Neuronal stem cell (in vitro differentiated cells): ENCODE measurements at regions not wholly inside any gene's neighbourhood (a gene's known extent, or its start where the extent isn't known, plus 50 kb on each side); places are given as distances from the start of the nearest gene placed in this dataset.

Source experiments
- DNase-seq: peaks from one replicate; pipeline ENCODE4 v3.0.0-alpha.2; 2013; ENCODE audit warnings: low spot score
- H2AFZ ChIP-seq: one replicate; pipeline ENCODE4 v1.6.1; 2013; ENCODE audit warnings: mild to moderate bottlenecking, low read length, inconsistent platforms
- H2AK5ac ChIP-seq: 2 replicates; pipeline ENCODE4 v1.6.1; 2013; ENCODE audit warnings: low read depth, mild to moderate bottlenecking, inconsistent platforms, low read length, moderate library complexity, mixed read lengths
- H2BK120ac ChIP-seq: 2 replicates; pipeline ENCODE4 v1.6.1; 2013; ENCODE audit warnings: low read depth, mild to moderate bottlenecking, inconsistent platforms, low read length, moderate library complexity, mixed read lengths
- H2BK12ac ChIP-seq: one replicate; pipeline ENCODE4 v1.6.1; 2013; ENCODE audit warnings: low read length, inconsistent platforms
- H2BK15ac ChIP-seq: 2 replicates; pipeline ENCODE4 v1.6.1; 2013; ENCODE audit warnings: mild to moderate bottlenecking, low read length, inconsistent platforms, mixed read lengths
- H2BK5ac ChIP-seq: one replicate; pipeline ENCODE4 v1.6.1; 2013; ENCODE audit warnings: inconsistent platforms, mild to moderate bottlenecking, low read length, moderate library complexity
- H3K14ac ChIP-seq: one replicate; pipeline ENCODE4 v1.6.1; 2013; ENCODE audit warnings: low read length, inconsistent platforms
- H3K18ac ChIP-seq: 2 replicates; pipeline ENCODE4 v1.6.1; 2013; ENCODE audit warnings: low read length, inconsistent platforms
- H3K23ac ChIP-seq: 2 replicates; pipeline ENCODE4 v1.6.1; 2013; ENCODE audit warnings: low read depth, mild to moderate bottlenecking, mixed read lengths, low read length, inconsistent platforms; ENCODE audit not compliant: poor library complexity
- H3K27ac ChIP-seq: replicated peaks from 3 replicates; pipeline ENCODE4 v1.5.1; 2013; ENCODE audit warnings: low read length, inconsistent platforms
- H3K27me3 ChIP-seq, 3 experiments: 2 replicates each; pipeline ENCODE4 v1.6.1; 2013; ENCODE audit warnings: low read length in 3 of 3, mild to moderate bottlenecking in 2 of 3, inconsistent platforms in 1 of 3, low read depth in 1 of 3, mixed read lengths in 1 of 3, moderate library complexity in 1 of 3; ENCODE audit not compliant: control insufficient read depth in 3 of 3, insufficient read depth in 3 of 3
- H3K36me3 ChIP-seq, 2 donors: replicated peaks in 1 of 2; 2 replicates each; pipeline ENCODE4 v1.6.1; 2013; ENCODE audit warnings: low read length in 2 of 2; ENCODE audit not compliant: control insufficient read depth in 2 of 2, insufficient read depth in 2 of 2
- H3K4ac ChIP-seq: 2 replicates; pipeline ENCODE4 v1.6.1; 2013; ENCODE audit warnings: inconsistent platforms, mild to moderate bottlenecking, low read length, moderate library complexity
- H3K4me1 ChIP-seq, 2 donors: 1 replicate in 1 of 2; 2 replicates in 1 of 2; pipeline ENCODE4 v1.6.1; 2013; ENCODE audit warnings: low read length in 2 of 2, low read depth in 1 of 2; ENCODE audit not compliant: control insufficient read depth in 2 of 2, insufficient read depth in 1 of 2
- H3K4me2 ChIP-seq: one replicate; pipeline ENCODE4 v1.6.1; 2013; ENCODE audit warnings: mild to moderate bottlenecking, low read length, inconsistent platforms; ENCODE audit not compliant: insufficient read depth, poor library complexity, severe bottlenecking
- H3K4me3 ChIP-seq, 2 donors: 2 replicates each; pipeline ENCODE4 v1.5.1; 2013; ENCODE audit warnings: low read length in 2 of 2, mild to moderate bottlenecking in 2 of 2, inconsistent platforms in 1 of 2, moderate library complexity in 1 of 2
- H3K79me1 ChIP-seq: one replicate; pipeline ENCODE4 v1.6.1; 2013; ENCODE audit warnings: low read depth, mild to moderate bottlenecking, inconsistent platforms, low read length, moderate library complexity
- H3K9ac ChIP-seq: one replicate; pipeline ENCODE4 v1.6.1; 2013; ENCODE audit warnings: mild to moderate bottlenecking, low read depth, low read length, inconsistent platforms; ENCODE audit not compliant: poor library complexity
- H3K9me3 ChIP-seq, 2 donors: replicated peaks in 1 of 2; 2 replicates each; pipeline versions ENCODE3 to v1.6.1; 2013; ENCODE audit warnings: low read length in 2 of 2, mild to moderate bottlenecking in 2 of 2, inconsistent platforms in 1 of 2, low read depth in 1 of 2, mixed read lengths in 1 of 2, moderate library complexity in 1 of 2; ENCODE audit not compliant: control insufficient read depth in 2 of 2, insufficient read depth in 1 of 2
- H4K8ac ChIP-seq: one replicate; pipeline ENCODE4 v1.6.1; 2013; ENCODE audit warnings: low read depth, mild to moderate bottlenecking, inconsistent platforms, low read length, moderate library complexity
- H4K91ac ChIP-seq: one replicate; pipeline ENCODE4 v1.6.1; 2013; ENCODE audit warnings: low read length, low read depth, mild to moderate bottlenecking, inconsistent platforms; ENCODE audit not compliant: poor library complexity
- WGBS, 2 donors: extraction: QIAGEN DNeasy Blood & Tissue Kit; methylation state at CpG; one replicate each; pipeline ENCODE4 v1.1.7; 2013; ENCODE audit warnings: missing lambda C conversion rate in 2 of 2, mixed read lengths in 1 of 2; ENCODE audit not compliant: insufficient read length in 2 of 2, insufficient replicate concordance in 1 of 2; ENCODE audit errors: extremely low coverage in 2 of 2; 5-methylcytosine and 5-hydroxymethylcytosine counted together

GRCh38 chr1:195195423-195196057 lies 1412.7 kb downstream of the KCNT2 start:
- Histone ChIP-seq H3K79me1 (no peaks in the 10 kb centered on the region), H3K4me3 (no peak overlapping the region)
- no peak for DNase-seq

GRCh38 chr1:195193134-195193533 lies 1415.1 kb downstream of the KCNT2 start:
- WGBS, 2 donors = no CpG with 5 or more reads among the region's 3 CpGs
- H3K14ac ChIP-seq = no peak overlapping the region
- no peak overlapping the region for H3K4me2 ChIP-seq
- H4K8ac ChIP-seq = no peak overlapping the region
- no peak overlapping the region for H3K27ac ChIP-seq
- no peaks in the 10 kb centered on the region for H3K4me1 ChIP-seq
- H2AK5ac ChIP-seq = no peak overlapping the region
- H2BK12ac ChIP-seq = no peak overlapping the region
- H3K79me1 ChIP-seq = no peaks in the 10 kb centered on the region
- H3K9me3 ChIP-seq = no peaks in the 10 kb centered on the region
- H2BK120ac ChIP-seq = no peak overlapping the region
- no peaks in the 10 kb centered on the region for H3K27me3 ChIP-seq
- no peak overlapping the region for H2AFZ ChIP-seq
- no peak overlapping the region for H3K23ac ChIP-seq
- H3K18ac ChIP-seq = no peak overlapping the region
- no peak overlapping the region for H3K4ac ChIP-seq
- H3K9ac ChIP-seq = no peak overlapping the region
- no peaks in the 10 kb centered on the region for H3K36me3 ChIP-seq
- H4K91ac ChIP-seq = no peak overlapping the region
- no peak overlapping the region for H2BK15ac ChIP-seq
- H2BK5ac ChIP-seq = no peak overlapping the region
- H3K4me3 ChIP-seq = no peak overlapping the region
- DNase-seq = no peak

More at GRCh38 chr1:195195423-195196057, 1412.7 kb downstream of the KCNT2 start:
- WGBS, 2 donors = 100% methylated on average over 1 of the region's 8 CpGs; no CpG with 5 or more reads in 1 of the 2 donors
- H3K9ac ChIP-seq = no peak overlapping the region
- H2AFZ ChIP-seq = no peak overlapping the region
- H4K8ac ChIP-seq = no peak overlapping the region
- H2BK120ac ChIP-seq = no peak overlapping the region
- H2BK5ac ChIP-seq = no peak overlapping the region
- H3K4me1 ChIP-seq = no peaks in the 10 kb centered on the region
- no peaks in the 10 kb centered on the region for H3K9me3 ChIP-seq
- H2BK12ac ChIP-seq = no peak overlapping the region
- no peaks in the 10 kb centered on the region for H3K36me3 ChIP-seq
- H3K23ac ChIP-seq = no peak overlapping the region
- H3K27me3 ChIP-seq = no peaks in the 10 kb centered on the region
- no peak overlapping the region for H2BK15ac ChIP-seq
- no peak overlapping the region for H2AK5ac ChIP-seq
- H3K27ac ChIP-seq = no peak overlapping the region
- H3K18ac ChIP-seq = no peak overlapping the region
- no peak overlapping the region for H3K4ac ChIP-seq
- no peak overlapping the region for H3K4me2 ChIP-seq
- no peak overlapping the region for H4K91ac ChIP-seq
- no peak overlapping the region for H3K14ac ChIP-seq

- Histone ChIP-seq H2BK12ac (no peak overlapping the region), H3K79me1 (no peaks in the 10 kb centered on the region), H3K23ac (no peak overlapping the region), H3K9me3 (no peaks in the 10 kb centered on the region), H2AK5ac (no peak overlapping the region), H3K27ac (no peak overlapping the region), H3K18ac (no peak overlapping the region), H4K91ac (no peak overlapping the region), H2BK5ac (no peak overlapping the region), H2AFZ (no peak overlapping the region), H2BK15ac (no peak overlapping the region), H2BK120ac (no peak overlapping the region), H3K27me3 (no peaks in the 10 kb centered on the region), H3K14ac (no peak overlapping the region), H3K4ac (no peak overlapping the region), H3K4me1 (no peaks in the 10 kb centered on the region), H3K36me3 (no peaks in the 10 kb centered on the region), H3K9ac (no peak overlapping the region), H4K8ac (no peak overlapping the region), H3K4me2 (no peak overlapping the region), H3K4me3 (no peak overlapping the region)
- no peak for DNase-seq
- no CpG with 5 or more reads among the region's 3 CpGs for WGBS, 2 donors
Observed at GRCh38 chr1:195188821-195189220, 1419.4 kb downstream of the KCNT2 start.

GRCh38 chr1:195186544-195186943 lies 1421.7 kb downstream of the KCNT2 start:
- no peak overlapping the region for H2BK120ac ChIP-seq
- no peak overlapping the region for H3K9ac ChIP-seq
- no peak overlapping the region for H4K8ac ChIP-seq
- H3K4me2 ChIP-seq = no peak overlapping the region
- H3K27me3 ChIP-seq = no peaks in the 10 kb centered on the region
- no peak overlapping the region for H3K4ac ChIP-seq
- H2AFZ ChIP-seq = no peak overlapping the region
- no peaks in the 10 kb centered on the region for H3K9me3 ChIP-seq
- no peak overlapping the region for H2BK15ac ChIP-seq
- no peak overlapping the region for H3K4me3 ChIP-seq
- no peak overlapping the region for H3K27ac ChIP-seq
- no peak overlapping the region for H4K91ac ChIP-seq
- no peaks in the 10 kb centered on the region for H3K79me1 ChIP-seq
- H3K14ac ChIP-seq = no peak overlapping the region
- no peak overlapping the region for H2BK5ac ChIP-seq
- DNase-seq = no peak
- WGBS, 2 donors = no CpG with 5 or more reads among the region's 3 CpGs
- H2AK5ac ChIP-seq = no peak overlapping the region
- H3K23ac ChIP-seq = no peak overlapping the region
- H2BK12ac ChIP-seq = no peak overlapping the region
- H3K36me3 ChIP-seq = no peaks in the 10 kb centered on the region
- H3K4me1 ChIP-seq = no peaks in the 10 kb centered on the region
- H3K18ac ChIP-seq = no peak overlapping the region
